ENCODE measurements at regions not wholly inside any gene's neighbourhood (a gene's known extent, or its start where the extent isn't known, plus 50 kb on each side); places are given as distances from the start of the nearest gene placed in this dataset.

- TF ChIP-seq CTCF (IDR thresholded peaks at IDR 0.05) (no peak), EP300 (IDR thresholded peaks at IDR 0.05) (no peak)
Measured at GRCh38 chr6:126812651-126813050, 305.8 kb upstream of the RSPO3 start.
